HG03354 (cell line): ENCODE measurements at regions not wholly inside any gene's neighbourhood (a gene's known extent, or its start where the extent isn't known, plus 50 kb on each side); places are given as distances from the start of the nearest gene placed in this dataset.

Experiments
- ATAC-seq: cut with Tn5 transposase; IDR thresholded peaks from one replicate; pipeline ENCODE4 v1.9.1; 2021; ENCODE audit warnings: mild to moderate bottlenecking; ENCODE audit not compliant: unreplicated experiment, poor library complexity, severe bottlenecking

DNA sequence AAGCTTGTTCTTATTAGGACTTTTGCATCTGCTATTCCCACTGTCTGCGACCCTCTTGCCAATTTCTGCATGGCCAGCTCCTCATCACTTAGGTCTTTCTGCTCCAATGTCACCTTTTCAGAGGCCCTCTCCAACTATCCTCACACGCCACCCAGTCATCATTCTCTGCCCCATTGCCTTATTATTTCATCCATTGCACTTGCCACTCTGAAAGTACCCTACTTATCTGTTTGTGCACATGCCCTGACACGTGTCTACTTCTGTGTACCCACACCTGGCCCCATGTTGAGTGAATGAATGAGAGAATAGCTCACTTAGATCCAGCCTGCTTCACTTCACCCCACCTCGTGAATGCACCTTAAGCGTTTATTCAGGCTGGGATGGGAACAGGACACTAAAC is 218.7 kb upstream of the TBX3 start:
- no peak for ATAC-seq

DNA sequence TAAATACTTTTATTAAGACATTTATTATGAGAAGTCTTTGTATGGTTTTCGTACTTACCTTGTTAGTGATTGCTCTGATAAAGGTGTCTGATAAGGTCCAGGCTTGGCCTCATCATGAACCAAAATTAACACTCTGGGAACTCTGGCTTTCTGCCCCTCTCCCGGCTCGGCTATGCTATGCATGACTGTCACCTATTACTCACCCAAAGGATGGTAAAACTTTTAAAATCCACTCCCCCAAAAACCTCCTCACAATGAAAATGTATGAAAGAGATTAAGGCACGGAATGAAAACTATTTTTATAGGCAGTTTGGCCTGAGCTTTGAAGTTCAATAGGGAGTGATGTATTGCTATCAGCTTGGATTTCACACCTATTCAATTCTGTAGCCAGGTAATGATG is 217.3 kb upstream of the TBX3 start:
- no peak for ATAC-seq

DNA sequence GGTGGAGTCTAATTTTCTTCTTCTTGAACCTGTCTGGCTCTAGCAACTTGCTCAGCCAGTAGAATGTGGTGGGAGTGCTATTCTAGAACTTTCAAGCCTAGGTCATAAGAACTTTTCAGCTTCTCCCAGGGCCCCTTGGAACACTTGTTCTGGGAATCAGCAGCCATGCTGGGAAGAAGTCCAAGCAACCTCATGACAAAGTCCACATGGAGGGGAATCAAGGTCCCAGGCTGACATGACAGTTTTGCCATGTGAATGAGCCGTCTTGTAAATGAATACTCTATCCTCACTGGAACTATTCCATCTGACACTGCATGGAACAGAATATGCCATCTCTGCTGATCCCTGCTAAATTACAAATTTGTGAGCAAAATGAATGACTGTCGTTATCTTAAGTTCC is 214.2 kb upstream of the TBX3 start:
- no peak for ATAC-seq

DNA sequence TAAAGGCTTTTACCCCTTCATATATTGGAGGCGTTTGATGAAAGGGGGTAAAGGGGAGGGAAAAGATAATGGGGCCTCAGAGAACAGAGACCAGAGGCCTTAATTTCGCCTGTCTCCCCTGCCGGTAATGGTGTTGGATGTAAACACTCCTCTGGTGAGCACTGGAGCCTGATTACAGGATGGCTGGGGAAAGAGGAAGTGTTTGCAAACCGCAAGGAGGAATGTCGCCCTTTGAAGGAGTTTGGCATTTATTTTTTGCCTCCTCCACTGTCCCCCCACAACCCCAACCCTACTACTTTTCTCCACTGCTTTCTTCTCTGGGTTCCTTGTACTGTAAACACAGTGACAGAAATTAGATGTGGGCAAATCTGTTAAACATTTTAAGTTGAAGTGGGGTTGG is 211.9 kb upstream of the TBX3 start:
- ATAC-seq: no peak

DNA sequence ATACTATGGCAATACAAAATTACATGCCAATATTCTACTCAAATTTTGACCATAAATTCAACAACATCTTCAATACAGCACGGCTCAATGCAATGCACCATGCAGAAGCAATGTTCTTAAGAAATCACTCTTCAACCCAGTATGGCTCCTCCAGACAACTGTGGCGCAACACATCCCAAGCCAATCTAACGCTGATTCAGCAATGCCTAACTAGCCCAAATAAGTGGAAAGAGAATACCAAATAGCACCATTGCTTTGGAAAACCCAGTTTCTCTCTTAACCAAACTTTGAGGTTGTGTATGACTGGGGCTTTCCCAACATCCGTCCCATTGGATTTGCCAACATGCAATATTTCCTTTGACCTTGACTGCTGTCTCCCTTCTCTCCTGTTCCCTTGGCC is 211.1 kb upstream of the TBX3 start:
- ATAC-seq: no peak

DNA sequence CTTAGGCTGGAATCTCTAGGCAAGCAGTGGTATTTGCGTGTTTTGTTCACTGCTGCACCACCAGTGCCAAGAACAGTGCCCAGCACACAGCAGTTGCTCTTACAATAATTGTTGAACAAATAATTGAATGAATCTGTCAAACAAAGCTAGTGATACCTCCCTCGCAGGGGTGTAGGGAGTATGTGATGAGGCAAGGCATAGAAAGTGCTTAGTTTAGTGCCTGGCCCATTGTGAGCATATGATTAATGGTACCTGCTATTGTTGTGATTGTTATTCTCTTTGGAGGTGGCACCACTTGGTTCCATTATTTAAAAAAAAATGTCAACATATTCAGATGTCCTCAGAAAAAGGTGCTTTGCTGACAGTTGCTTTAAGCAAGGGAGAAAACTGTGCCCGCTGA is 210.1 kb upstream of the TBX3 start:
- ATAC-seq: no peak

DNA sequence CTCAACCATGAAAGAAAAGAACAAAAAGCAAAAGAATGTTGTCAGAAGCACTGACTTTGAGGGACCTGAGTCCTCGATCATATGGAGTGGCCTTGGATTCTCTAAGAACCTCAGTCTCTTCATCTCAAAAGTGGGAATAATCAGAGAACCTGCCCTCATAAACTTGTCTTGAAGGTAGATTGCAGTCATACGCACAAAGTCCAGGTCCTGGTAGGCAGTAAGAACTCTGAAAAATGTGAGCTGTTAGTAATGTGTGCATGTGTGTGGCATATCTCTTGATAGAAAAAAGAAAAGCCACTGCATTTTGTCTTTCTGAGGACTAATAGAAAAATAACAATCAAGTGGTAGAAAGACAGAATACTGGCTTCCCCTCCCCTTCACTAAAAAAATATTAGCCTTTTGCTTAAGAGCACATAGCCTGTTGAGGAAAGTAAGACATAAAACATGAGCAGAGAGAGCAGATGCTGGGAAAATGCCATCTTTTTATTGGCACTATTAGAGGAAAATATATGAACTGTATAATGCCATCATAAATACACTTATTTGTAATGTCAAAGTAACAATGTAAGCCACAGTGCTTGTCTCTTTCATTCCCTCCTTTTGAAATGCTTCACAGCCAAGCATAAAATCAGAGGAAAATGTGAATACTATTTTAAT is 205.1 kb upstream of the TBX3 start:
- no peak for ATAC-seq

DNA sequence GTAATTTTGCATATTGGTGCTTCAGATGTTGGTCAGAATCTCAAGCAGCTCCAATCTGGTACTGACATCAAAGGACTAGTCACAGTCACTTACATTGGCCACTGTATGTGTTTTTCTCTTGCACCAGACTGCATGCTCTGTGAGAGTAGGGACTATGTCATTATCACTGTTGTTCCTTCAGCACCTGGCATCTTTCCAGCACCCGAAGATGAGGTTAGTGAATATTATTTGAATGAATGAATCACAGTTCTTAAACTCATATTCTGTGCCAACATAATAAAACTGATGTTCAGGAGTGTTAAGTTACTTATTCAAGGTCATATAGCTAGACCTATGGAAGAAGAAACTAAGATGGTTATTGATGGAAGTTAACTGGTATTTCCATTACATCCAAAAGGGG is 204.5 kb upstream of the TBX3 start:
- ATAC-seq: no peak

DNA sequence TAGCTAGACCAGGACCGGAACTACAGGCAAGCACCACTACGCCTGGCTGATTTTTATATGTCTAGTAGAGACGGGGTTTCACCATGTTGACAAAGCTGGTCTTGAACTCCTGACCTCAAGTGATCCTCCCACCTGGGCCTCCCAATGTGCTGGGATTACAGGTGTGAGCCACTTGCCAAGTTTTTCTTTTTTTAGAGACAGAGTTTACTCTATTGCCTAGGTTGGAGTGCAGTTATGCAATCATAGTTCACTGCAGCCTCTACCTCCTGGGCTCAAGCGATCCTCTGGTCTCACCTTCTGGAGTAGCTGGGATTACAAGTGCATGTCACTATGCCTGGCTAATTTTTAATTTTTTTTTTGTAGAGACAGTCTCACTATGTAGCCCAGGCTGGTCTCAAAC is 201.5 kb upstream of the TBX3 start:
- ATAC-seq: no peak

DNA sequence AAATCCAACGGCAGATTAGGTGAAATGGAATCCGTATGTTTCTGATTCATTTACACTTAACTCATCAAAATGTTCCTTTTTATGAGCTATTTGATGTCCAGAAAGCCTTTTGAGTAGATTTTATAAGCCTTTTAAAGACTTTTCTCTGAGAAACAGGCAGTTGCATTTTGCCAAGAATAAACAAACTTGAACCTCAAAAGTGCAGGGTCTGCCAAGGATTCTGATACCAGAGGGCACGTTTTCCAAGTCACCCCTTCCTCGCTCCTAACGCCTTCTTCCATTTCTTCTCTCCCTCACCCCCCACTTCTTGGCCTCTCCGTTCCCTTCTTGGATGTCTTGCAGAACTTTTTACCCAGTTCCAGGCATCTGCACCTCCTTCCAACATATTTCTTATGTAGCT is 200.6 kb upstream of the TBX3 start:
- ATAC-seq: no peak

DNA sequence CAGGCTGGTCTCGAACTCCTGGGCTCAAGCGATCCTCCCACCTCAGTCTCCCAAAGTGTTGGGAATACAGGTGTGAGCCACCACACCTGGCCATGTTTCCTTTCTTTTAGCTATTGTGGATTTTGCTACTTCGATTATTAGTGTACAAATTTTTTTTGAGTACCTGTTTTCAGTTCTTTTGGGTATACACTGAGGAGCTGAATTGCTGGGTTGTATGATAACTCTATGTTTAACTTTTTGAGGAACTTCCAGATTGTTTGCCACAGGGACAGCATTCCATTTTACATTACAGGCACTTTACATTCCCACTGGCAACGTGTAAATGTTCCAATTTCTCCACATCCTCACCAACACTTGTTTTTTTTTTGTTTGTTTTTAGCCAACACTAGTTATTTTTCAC is 198.1 kb upstream of the TBX3 start:
- ATAC-seq: no peak

DNA sequence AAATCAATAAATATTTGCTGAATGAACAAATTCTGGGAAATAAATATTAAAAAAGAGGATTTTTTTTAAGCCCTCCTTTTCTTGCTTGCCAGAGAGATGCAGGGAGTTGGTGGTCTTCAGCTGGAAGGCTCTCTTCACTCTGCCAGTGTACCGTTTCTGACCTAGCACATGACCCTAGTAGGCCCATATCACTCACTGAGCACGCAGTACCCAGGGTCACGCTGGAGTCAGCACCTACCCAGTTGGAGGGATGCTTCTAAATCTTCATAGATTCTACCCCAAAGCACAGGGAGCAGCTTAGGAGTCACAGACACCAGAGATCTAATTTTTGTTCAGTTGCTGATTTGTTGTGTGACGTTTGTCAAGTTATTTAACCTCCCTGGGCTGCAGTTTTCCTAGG is 195.4 kb upstream of the TBX3 start:
- ATAC-seq: no peak

DNA sequence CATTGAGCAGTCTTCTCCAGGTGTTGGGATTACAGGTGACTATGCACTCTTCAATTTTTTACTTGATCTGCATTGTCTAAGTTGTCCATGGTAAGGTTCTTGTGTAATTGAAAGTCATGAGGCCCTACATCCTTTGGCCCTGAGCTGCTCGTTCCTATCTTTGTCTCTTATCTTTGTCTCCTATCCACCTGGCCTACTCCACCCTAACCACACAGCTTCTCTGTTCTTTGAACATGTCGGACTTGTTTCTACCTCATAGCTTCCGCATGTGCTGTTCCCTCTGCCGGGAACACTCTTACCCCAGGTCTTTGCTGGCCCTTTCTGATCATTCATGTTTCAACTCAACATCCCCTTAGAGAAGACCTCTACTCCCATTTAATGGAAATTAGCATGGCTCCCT is 194.8 kb upstream of the TBX3 start:
- ATAC-seq: no peak

DNA sequence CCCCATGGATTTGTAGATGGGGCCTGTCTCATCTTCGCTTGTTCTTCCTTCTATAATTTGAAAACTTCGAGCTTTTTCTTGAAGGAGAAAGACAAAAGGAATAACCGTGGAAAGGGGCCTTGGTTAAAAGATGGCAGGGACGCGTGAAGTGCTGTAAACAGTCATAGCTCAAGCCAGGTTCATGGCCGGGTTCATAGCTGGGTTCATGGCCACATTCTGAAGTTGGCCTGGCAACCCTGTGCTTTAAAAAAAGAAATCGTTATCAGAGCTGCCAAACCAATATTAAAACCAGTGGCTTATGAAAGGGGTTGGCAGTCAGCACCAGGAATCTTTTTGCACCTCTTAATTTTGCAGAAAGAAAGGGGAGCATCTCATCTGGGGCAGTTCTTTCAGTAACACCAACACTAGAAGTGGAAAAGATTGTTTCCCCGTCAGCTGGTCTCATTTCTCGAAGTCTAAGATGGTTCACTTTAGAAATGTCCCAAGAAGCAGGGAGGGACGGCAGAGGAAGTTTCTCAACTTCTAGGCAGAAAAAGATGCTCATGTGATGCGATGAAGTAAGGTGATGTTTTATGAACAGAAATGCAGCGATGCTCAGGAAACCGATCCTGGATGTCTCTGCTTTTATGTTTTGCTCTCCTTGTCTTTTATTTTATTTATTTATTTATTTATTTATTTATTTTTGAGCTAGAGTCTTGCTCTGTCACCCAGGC is 193.1 kb upstream of the TBX3 start:
- no peak for ATAC-seq

DNA sequence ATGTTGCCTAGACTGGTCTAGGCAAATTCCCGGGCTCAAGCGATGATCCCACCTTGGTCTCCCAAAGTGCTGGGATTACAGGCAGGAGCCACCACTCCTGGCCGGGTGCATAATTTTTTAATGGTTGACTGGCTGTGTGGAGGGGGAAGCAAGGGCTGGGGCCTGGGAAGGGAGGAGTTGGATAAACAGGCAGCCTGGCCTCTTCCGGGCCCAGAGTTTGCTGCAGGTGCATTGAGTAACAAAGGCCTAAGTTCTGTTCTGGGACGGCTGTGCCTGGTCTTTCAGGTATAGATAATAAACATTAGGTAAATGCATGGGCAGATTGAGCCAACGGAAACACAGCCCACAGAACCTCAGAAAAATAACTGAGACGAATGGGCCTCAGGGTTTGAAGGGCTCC is 191.3 kb upstream of the TBX3 start:
- no peak for ATAC-seq

DNA sequence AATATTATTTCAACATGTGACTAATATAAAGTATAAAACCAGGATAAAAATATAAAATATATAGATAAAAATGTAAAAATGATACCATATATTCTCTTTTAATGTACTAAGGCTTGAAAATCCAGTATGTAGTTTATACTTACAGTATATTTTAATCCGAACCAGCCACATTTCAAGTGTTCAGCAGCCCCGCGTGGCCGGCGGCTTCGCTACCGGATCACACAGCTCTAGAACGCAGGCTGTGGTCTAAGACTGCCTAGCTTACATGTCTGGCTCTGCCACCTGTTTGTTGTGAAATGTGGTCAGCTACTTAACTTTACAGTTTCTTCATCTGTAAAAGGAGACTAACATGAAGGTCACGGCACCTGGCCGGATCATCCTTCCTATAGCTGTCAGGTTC is 189.7 kb upstream of the TBX3 start:
- ATAC-seq: no peak

DNA sequence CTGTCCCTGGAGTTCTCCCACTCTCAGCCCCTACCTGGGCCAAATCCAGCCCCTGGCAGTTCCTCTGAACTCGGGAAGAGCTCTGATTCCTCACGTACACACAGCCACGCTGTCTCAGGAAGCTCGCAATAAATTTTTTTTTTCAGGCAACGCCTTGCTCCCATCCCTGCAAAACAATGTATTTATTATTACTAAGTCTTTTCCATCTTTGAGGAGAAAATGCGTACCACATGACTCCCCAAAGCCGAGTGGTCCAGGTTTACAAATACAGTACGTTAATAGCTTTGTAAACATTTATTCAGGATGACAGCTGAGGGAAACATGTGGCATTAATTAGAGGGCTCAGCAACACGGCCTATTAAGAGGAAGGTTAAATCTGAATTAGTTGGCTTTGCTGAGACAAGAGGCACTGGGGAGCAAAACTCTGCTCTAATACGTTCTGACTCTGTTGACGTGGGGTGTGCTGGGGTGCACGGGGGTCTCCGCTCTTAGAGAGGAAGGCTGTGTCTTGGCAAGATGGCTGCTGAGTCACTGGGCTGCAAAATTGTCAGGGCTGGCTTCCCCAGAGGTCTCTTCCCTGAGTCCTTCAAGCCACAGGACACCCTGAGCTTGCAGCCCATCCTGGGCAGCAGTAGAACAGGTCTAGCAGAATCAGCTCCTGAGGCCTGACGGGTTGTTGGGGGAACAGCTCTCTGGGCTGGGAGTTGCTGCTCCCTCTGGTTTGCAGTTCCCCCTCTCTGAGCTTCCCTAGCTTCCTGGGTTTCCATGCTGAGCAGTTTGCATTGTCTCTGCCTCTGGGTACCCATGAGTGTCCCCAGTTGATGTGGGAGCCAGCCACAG is 185.2 kb upstream of the TBX3 start:
- ATAC-seq: no peak

DNA sequence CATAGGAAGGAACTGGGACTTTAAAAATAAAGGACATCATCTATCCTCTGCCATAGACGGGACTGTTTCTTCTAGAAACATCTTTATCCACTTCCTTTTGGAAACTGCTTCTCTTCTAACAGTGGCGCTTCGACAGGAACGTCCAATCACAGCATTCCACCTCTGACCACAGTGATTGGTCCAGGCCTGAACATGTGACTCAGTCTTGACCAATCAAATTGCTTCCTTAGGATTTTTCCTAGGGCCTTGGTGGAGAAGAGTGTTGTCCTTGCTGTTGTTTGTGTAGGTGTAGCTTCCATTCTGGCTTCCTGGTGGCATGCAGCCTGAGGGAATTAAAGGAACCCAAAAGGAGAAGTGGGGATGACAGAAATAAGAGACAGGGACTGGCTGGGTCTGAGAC is 182.4 kb upstream of the TBX3 start:
- no peak for ATAC-seq

DNA sequence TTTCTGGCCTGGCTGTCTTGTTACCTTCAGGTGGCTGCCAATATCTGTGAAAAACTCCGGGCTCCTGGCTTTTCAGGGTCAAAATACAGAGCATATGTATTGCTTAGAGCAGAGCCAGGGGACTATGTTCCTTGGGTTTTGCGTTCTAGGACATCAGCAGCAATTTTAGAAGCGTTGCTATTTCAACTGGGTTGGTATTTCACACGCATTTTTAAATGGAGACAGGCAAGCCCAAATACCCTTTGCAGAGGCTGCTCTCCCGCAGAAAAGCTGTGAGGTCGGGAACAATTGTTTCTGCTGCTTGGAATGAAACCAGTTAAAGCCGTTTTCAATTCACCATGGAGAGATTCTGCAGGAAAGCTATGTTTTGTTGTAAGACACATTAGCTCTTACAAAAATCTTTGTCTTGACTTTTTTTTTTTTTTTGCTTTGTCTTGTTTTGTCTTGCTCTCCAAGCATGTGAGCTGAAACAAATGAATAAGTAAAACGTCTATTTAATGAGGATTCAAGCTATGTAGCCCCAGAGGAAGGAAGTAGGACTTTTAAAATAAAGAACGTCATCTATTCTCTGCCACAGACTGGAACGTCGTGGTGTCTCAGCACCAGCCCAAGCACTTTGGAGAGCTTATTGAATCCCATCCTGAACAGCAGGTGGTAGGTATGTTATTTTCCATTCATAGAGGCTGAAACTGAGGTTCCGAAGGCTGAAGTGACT is 181.0 kb upstream of the TBX3 start:
- ATAC-seq: no peak

DNA sequence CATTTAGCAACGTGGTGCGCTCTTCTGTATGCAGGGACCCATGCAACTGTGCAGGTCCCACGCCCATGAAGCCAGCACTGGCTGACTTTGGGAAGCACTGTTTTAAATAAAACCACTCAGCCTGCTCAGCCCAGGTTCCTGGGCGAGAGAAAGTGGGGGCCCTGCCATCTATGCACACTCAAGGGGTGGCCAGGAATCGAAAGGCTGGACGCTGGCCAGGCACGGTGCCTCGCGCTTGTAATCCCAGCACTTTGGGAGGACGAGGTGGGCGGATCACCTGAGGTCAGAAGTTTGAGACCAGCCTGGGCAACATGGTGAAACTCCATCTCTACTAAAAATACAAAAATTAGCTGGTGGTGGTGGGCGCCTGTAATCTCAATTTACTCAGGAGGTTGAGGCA is 179.9 kb upstream of the TBX3 start:
- ATAC-seq: no peak
